HCT116 (cell line): ENCODE measurements at regions not wholly inside any gene's neighbourhood (a gene's known extent, or its start where the extent isn't known, plus 50 kb on each side); places are given as distances from the start of the nearest gene placed in this dataset.

ENCODE experiments used
- ATAC-seq: fragments of 200-7000 bp; cut with Tn5 transposase; 2 replicates; pipeline ENCODE4 v1.9.1; 2020; ENCODE audit warnings: mild to moderate bottlenecking, moderate library complexity
- BruUV-seq: library from RNA; stranded (reverse); fragments of 400-500 nt; replicated peaks from 2 replicates; lab custom pipeline; 2021; lab: Mats Ljungman, UMichigan
- CTCF ChIA-PET: fragments of 300-600 bp; sonication (Branson Sonifier 250); formaldehyde crosslinking; loops from one replicate; lab custom pipeline; 2021; ENCODE audit warnings: antibody characterized with exemption; lab: Charles Lee
- POLR2A ChIA-PET: fragments of 300-600, 350-600 bp; sonication (Branson Sonifier 250); formaldehyde crosslinking; loops from one replicate; lab custom pipeline; 2021; ENCODE audit warnings: antibody characterized with exemption; lab: Charles Lee
- RAD21 ChIA-PET, 2 experiments: fragments of 300-600 bp; sonication (Branson Sonifier 250); formaldehyde crosslinking; loops; one replicate each; lab custom pipeline; 2023; ENCODE audit warnings: low total read pairs in 2 of 2; ENCODE audit not compliant: uncharacterized antibody in 2 of 2, unreplicated experiment in 2 of 2, low non-redundant PET in 1 of 2; lab: Charles Lee
- DNase-seq: peaks from one replicate; pipeline ENCODE4 v3.0.0-alpha.2; 2010; ENCODE audit warnings: low read depth, low spot score
- H2AFZ ChIP-seq: fragments of 200-600 bp; shearing (Covaris generic), sonication (generic); 2 replicates; pipeline ENCODE4 v1.6.1; 2017; ENCODE audit warnings: low read depth, mixed run types, mixed read lengths, antibody characterized with exemption, low read length; ENCODE audit not compliant: poor library complexity, severe bottlenecking
- H3K27ac ChIP-seq: 2 replicates; pipeline ENCODE4 v1.5.1; 2012; ENCODE audit warnings: low read depth, low read length
- H3K27me3 ChIP-seq: fragments of 200-600 bp; sonication (generic); 2 replicates; pipeline ENCODE4 v1.6.1; 2016; ENCODE audit warnings: mixed run types, low read length, mixed read lengths; ENCODE audit not compliant: insufficient read depth
- H3K36me3 ChIP-seq, 2 experiments: fragments of 200-500 bp in 1 of 2; fragments of 200-600 bp in 1 of 2; sonication (Bioruptor generic) in 1 of 2; sonication (generic) in 1 of 2; 2 replicates each; pipeline versions ENCODE4 v1.5.1 to v1.6.1; 2014 to 2016; ENCODE audit warnings: low read length in 2 of 2, inconsistent platforms in 1 of 2, mixed read lengths in 1 of 2, mixed run types in 1 of 2; ENCODE audit not compliant: insufficient read depth in 2 of 2, control insufficient read depth in 1 of 2
- H3K4me1 ChIP-seq, 2 experiments: fragments of 200-600 bp in 1 of 2; sonication (generic) in 1 of 2; 2 replicates each; pipeline versions ENCODE4 v1.5.1 to v1.6.1; 2012 to 2017; ENCODE audit warnings: low read length in 2 of 2, inconsistent platforms in 1 of 2, mild to moderate bottlenecking in 1 of 2, mixed read lengths in 1 of 2, mixed run types in 1 of 2, moderate library complexity in 1 of 2; ENCODE audit not compliant: insufficient read depth in 2 of 2, control insufficient read depth in 1 of 2
- H3K4me2 ChIP-seq: fragments of 200-600 bp; sonication (generic); 2 replicates; pipeline ENCODE4 v1.6.1; 2017; ENCODE audit warnings: mixed run types, low read length, mixed read lengths
- H3K4me3 ChIP-seq, 2 experiments: fragments of 200-600 bp in 1 of 2; sonication (generic) in 1 of 2; replicated peaks in 1 of 2; 2 replicates each; pipeline ENCODE4 v1.5.1; 2011 to 2016; ENCODE audit warnings: low read length in 2 of 2, control low read depth in 1 of 2, low read depth in 1 of 2, mild to moderate bottlenecking in 1 of 2, mixed read lengths in 1 of 2, mixed run types in 1 of 2
- H3K79me2 ChIP-seq: fragments of 200-600 bp; sonication (generic); 2 replicates; pipeline ENCODE4 v1.6.1; 2017; ENCODE audit warnings: mild to moderate bottlenecking, mixed run types, low read length, moderate library complexity, mixed read lengths; ENCODE audit not compliant: insufficient read depth
- H3K9ac ChIP-seq: fragments of 200-600 bp; sonication (generic); 2 replicates; pipeline ENCODE4 v1.6.1; 2016; ENCODE audit warnings: low read length, mixed read lengths
- H3K9me2 ChIP-seq: fragments of 200-600 bp; sonication (generic), shearing (Covaris generic); 2 replicates; pipeline ENCODE4 v1.6.1; 2017; ENCODE audit warnings: mixed run types, mild to moderate bottlenecking, moderate library complexity; ENCODE audit not compliant: insufficient read depth
- H3K9me3 ChIP-seq, 2 experiments: fragments of 200-500 bp in 1 of 2; fragments of 200-600 bp in 1 of 2; sonication (Bioruptor generic) in 1 of 2; sonication (generic) in 1 of 2; 2 replicates each; pipeline ENCODE4 v1.6.1; 2014 to 2017; ENCODE audit warnings: low read length in 2 of 2, mixed read lengths in 2 of 2, inconsistent platforms in 1 of 2, low read depth in 1 of 2, mild to moderate bottlenecking in 1 of 2, mixed run types in 1 of 2, moderate library complexity in 1 of 2; ENCODE audit not compliant: control insufficient read depth in 1 of 2, insufficient read depth in 1 of 2
- H4K20me1 ChIP-seq: fragments of 200-600 bp; sonication (generic), shearing (Covaris generic); 2 replicates; pipeline ENCODE4 v1.6.1; 2017; ENCODE audit warnings: mixed run types, mild to moderate bottlenecking, moderate library complexity; ENCODE audit not compliant: insufficient read depth
- CBX3 ChIP-seq: IDR thresholded peaks from 2 replicates; pipeline ENCODE4 v1.6.1; 2012; ENCODE audit warnings: low read depth
- ELF1 ChIP-seq: IDR thresholded peaks from 2 replicates; pipeline ENCODE4 v1.6.1; 2012; ENCODE audit warnings: low read depth, borderline replicate concordance
- EZH2 ChIP-seq: fragments of 200-600 bp; sonication (generic); IDR thresholded peaks from 2 replicates; pipeline ENCODE4 v1.6.1; 2017; ENCODE audit warnings: antibody characterized with exemption, mixed run types
- JUND ChIP-seq: IDR thresholded peaks from 2 replicates; pipeline ENCODE4 v1.6.1; 2012
- POLR2A ChIP-seq: IDR thresholded peaks from 2 replicates; pipeline ENCODE4 v1.7.0; 2011; ENCODE audit warnings: borderline replicate concordance; ENCODE audit not compliant: insufficient read depth, insufficient read length; ENCODE audit errors: extremely low read depth
- POLR2AphosphoS5 ChIP-seq: IDR thresholded peaks from 2 replicates; pipeline ENCODE4 v1.6.1; 2011; ENCODE audit warnings: mild to moderate bottlenecking, low read depth, low read length, moderate library complexity
- RAD21 ChIP-seq: IDR thresholded peaks from 2 replicates; pipeline ENCODE4 v1.6.1; 2012; ENCODE audit warnings: low read depth, mild to moderate bottlenecking
- REST ChIP-seq: IDR thresholded peaks from 2 replicates; pipeline ENCODE4 v1.6.1; 2012; ENCODE audit warnings: low read depth
- SIN3A ChIP-seq: IDR thresholded peaks from 2 replicates; pipeline ENCODE4 v1.6.1; 2012; ENCODE audit warnings: low read depth
- SP1 ChIP-seq: IDR thresholded peaks from 2 replicates; pipeline ENCODE4 v1.6.1; 2012; ENCODE audit warnings: low read depth
- SRF ChIP-seq: IDR thresholded peaks from 2 replicates; pipeline ENCODE4 v1.6.1; 2012; ENCODE audit warnings: low read depth
- TCF7L2 ChIP-seq: IDR thresholded peaks from 2 replicates; pipeline ENCODE4 v1.7.0; 2011; ENCODE audit warnings: borderline replicate concordance, inconsistent platforms; ENCODE audit not compliant: insufficient read depth, insufficient read length; ENCODE audit errors: extremely low read depth
- YY1 ChIP-seq: IDR thresholded peaks from 2 replicates; pipeline ENCODE4 v1.6.1; 2011; ENCODE audit warnings: low read length, low read depth, moderate library complexity, mild to moderate bottlenecking; ENCODE audit not compliant: insufficient replicate concordance; ENCODE audit errors: extremely low read depth
- ZBTB33 ChIP-seq: IDR thresholded peaks from 2 replicates; pipeline ENCODE4 v1.6.1; 2011; ENCODE audit warnings: mild to moderate bottlenecking, low read length, moderate library complexity; ENCODE audit not compliant: insufficient replicate concordance; ENCODE audit errors: extremely low read depth
- ZFX ChIP-seq: fragments of 450-650 bp; IDR thresholded peaks from 2 replicates; pipeline ENCODE4 v1.6.1; 2017
- ZNF274 ChIP-seq: fragments of 200-500 bp; sonication (Bioruptor generic); IDR thresholded peaks from 2 replicates; pipeline ENCODE4 v1.6.1; 2014; ENCODE audit warnings: mild to moderate bottlenecking, low read depth, low read length, inconsistent platforms
- intact Hi-C: fragments of 100-400 bp; cut with micrococcal nuclease; formaldehyde crosslinking; loops from 2 replicates; pipeline ENCODE4 v1.10.0; 2022
- TF ChIP-seq, protein P1 (sequence below), 3 experiments: fragments of 200-600 bp in 1 of 3; sonication (generic) in 1 of 3; IDR thresholded peaks in 2 of 3; conservative IDR thresholded peaks in 1 of 3; 2 replicates each; pipeline ENCODE4 v1.5.1; 2012 to 2017; ENCODE audit warnings: low read depth in 2 of 3, low read length in 2 of 3, antibody characterized with exemption in 1 of 3, borderline replicate concordance in 1 of 3, control low read depth in 1 of 3, mild to moderate bottlenecking in 1 of 3, mixed read lengths in 1 of 3, mixed run types in 1 of 3, moderate library complexity in 1 of 3; ENCODE audit not compliant: insufficient read depth in 1 of 3
- TF ChIP-seq, protein P2 (sequence below): IDR thresholded peaks from 2 replicates; pipeline ENCODE4 v1.6.1; 2012
- TF ChIP-seq, protein P3 (sequence below): IDR thresholded peaks from 2 replicates; pipeline ENCODE4 v1.6.1; 2012

DNA sequence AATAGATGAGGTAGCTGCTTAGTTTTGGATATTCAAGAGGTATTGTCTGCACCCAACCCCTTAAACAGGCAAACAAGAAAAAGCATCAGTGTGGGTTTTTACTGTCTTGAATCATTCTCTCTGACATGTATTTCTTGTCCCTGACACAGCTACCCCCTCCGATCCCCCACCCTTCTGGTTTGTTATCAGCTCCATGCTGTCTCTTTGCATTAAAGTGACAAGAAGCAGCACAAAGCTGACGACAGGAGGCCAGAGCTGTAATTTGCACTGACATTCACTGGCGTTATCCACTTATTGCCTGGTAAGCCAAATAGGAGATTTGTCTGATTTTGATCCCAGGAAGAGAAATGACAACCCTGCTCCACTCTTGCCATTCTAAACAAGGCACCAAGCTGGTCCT is 83.3 kb upstream of the SNRK start:
- no peak for ATAC-seq
- H3K9me2 ChIP-seq = no peaks in the 10 kb centered on the region
- RAD21 ChIA-PET = no interaction called here

More for the DNA sequence above, 83.3 kb upstream of the SNRK start:
- no peaks in the 10 kb centered on the region for H3K9me3 ChIP-seq
- peaks cover 3% of the 10 kb centered on the region; the same call in 1 of the 2 replicates for H3K27me3 ChIP-seq
- peaks cover 0 to 9% of the 10 kb centered on the region in 2 experiments; a peak in 1 of 4 replicates for H3K4me1 ChIP-seq
- H3K4me2 ChIP-seq = no peak overlapping the region
- DNase-seq = no peak
- BruUV-seq = no TSS peak
- H3K4me3 ChIP-seq = no peak overlapping the region
- H4K20me1 ChIP-seq = no peaks in the 10 kb centered on the region
- H2AFZ ChIP-seq = no peak overlapping the region
- no peak for TF ChIP-seq ZFX
- TF ChIP-seq JUND = no peak
- TF ChIP-seq EZH2 = no peak
- no peak for TF ChIP-seq POLR2A
- no peak for TF ChIP-seq REST
- TF ChIP-seq, protein P1, sequence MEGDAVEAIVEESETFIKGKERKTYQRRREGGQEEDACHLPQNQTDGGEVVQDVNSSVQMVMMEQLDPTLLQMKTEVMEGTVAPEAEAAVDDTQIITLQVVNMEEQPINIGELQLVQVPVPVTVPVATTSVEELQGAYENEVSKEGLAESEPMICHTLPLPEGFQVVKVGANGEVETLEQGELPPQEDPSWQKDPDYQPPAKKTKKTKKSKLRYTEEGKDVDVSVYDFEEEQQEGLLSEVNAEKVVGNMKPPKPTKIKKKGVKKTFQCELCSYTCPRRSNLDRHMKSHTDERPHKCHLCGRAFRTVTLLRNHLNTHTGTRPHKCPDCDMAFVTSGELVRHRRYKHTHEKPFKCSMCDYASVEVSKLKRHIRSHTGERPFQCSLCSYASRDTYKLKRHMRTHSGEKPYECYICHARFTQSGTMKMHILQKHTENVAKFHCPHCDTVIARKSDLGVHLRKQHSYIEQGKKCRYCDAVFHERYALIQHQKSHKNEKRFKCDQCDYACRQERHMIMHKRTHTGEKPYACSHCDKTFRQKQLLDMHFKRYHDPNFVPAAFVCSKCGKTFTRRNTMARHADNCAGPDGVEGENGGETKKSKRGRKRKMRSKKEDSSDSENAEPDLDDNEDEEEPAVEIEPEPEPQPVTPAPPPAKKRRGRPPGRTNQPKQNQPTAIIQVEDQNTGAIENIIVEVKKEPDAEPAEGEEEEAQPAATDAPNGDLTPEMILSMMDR (IDR thresholded peaks at IDR 0.05 in 2 of 3, conservative IDR thresholded peaks at IDR 0.05 in 1 of 3; ENCODE audit: borderline replicate concordance in 1 of 3, insufficient read depth in 1 of 3, low read depth in 2 of 3, low read length in 2 of 3) = no peak
- TF ChIP-seq CBX3 = no peak
- TF ChIP-seq TCF7L2 = no peak
- no peak for TF ChIP-seq ZNF274
- TF ChIP-seq RAD21 = no peak
- no peak for TF ChIP-seq YY1
- no peak for TF ChIP-seq ZBTB33
- no peak for TF ChIP-seq SIN3A
- TF ChIP-seq POLR2AphosphoS5 = no peak
- TF ChIP-seq, protein P2, sequence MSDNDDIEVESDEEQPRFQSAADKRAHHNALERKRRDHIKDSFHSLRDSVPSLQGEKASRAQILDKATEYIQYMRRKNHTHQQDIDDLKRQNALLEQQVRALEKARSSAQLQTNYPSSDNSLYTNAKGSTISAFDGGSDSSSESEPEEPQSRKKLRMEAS = no peak
- TF ChIP-seq SP1 = no peak
- TF ChIP-seq ELF1 = no peak
- TF ChIP-seq, protein P3, sequence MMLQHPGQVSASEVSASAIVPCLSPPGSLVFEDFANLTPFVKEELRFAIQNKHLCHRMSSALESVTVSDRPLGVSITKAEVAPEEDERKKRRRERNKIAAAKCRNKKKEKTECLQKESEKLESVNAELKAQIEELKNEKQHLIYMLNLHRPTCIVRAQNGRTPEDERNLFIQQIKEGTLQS = no peak
- no peak for TF ChIP-seq SRF
- intact Hi-C loops = no loop called here
- H3K27ac ChIP-seq = no peak overlapping the region
- no peaks in the 10 kb centered on the region for H3K36me3 ChIP-seq
- ChIA-PET CTCF (no interaction called here), POLR2A (no interaction called here)
- no peak overlapping the region for H3K9ac ChIP-seq
- H3K79me2 ChIP-seq = no peaks in the 10 kb centered on the region
